ENCODE measurements at regions not wholly inside any gene's neighbourhood (a gene's known extent, or its start where the extent isn't known, plus 50 kb on each side); places are given as distances from the start of the nearest gene placed in this dataset.

GRCh38 chr9:129395633-129396364, 217.7 kb upstream of the IER5L start:
- H3K27ac ChIP-seq, result no peak overlapping the region
- no peaks in the 10 kb centered on the region for H3K27me3 ChIP-seq
- no peaks in the 10 kb centered on the region for H3K9me3 ChIP-seq
- DNase-seq (no peak), ATAC-seq (no peak), FAIRE-seq (no peak)
- H3K4me3 ChIP-seq, result no peak overlapping the region
- no peaks in the 10 kb centered on the region for H3K36me3 ChIP-seq
- H3K4me1 ChIP-seq, result no peaks in the 10 kb centered on the region
- intact Hi-C loops (cut with DNase I), result no loop called here
- no peak for TF ChIP-seq CTCF (IDR thresholded peaks at IDR 0.05)
- WGBS, 2 donors, result 28 to 34% methylated on average over 3 of the region's 3 CpGs

- DNase-seq, result no peak
- no peak for FAIRE-seq
These were observed 216.8 kb upstream of the IER5L start for GRCh38 chr9:129394886-129395279.

GRCh38 chr9:129394061-129394885, 216.2 kb upstream of the IER5L start:
- peak in 1 of 6 donors; percentile 45 for DNase-seq
- no peaks in the 10 kb centered on the region for H3K36me3 ChIP-seq
- 57 to 59% methylated on average over 23 to 25 of the region's 25 CpGs for WGBS, 2 donors
- TF ChIP-seq CTCF (IDR thresholded peaks at IDR 0.05), result no peak
- no peaks in the 10 kb centered on the region for H3K27me3 ChIP-seq
- no peak overlapping the region for H3K4me3 ChIP-seq
- H3K4me1 ChIP-seq, result no peaks in the 10 kb centered on the region
- FAIRE-seq, result no peak
- no peak for ATAC-seq
- H3K27ac ChIP-seq, result no peak overlapping the region
- intact Hi-C loops (cut with DNase I), result no loop called here
- no peaks in the 10 kb centered on the region for H3K9me3 ChIP-seq

More at GRCh38 chr9:129394886-129395279, 216.8 kb upstream of the IER5L start:
- 61 to 74% methylated on average over 3 of the region's 3 CpGs for WGBS, 2 donors
- Histone ChIP-seq H3K27me3 (no peaks in the 10 kb centered on the region), H3K4me3 (no peak overlapping the region), H3K27ac (no peak overlapping the region), H3K9me3 (no peaks in the 10 kb centered on the region), H3K4me1 (no peaks in the 10 kb centered on the region), H3K36me3 (no peaks in the 10 kb centered on the region)
- no peak for TF ChIP-seq CTCF (IDR thresholded peaks at IDR 0.05)
- intact Hi-C loops (cut with DNase I), result no loop called here
- no peak for ATAC-seq

GRCh38 chr9:129393064-129393463, 215.0 kb upstream of the IER5L start:
- DNase-seq (no peak), ATAC-seq (no peak), FAIRE-seq (no peak)
- Histone ChIP-seq H3K36me3 (no peaks in the 10 kb centered on the region), H3K9me3 (no peaks in the 10 kb centered on the region), H3K27ac (no peak overlapping the region), H3K4me3 (no peak overlapping the region), H3K27me3 (no peaks in the 10 kb centered on the region), H3K4me1 (no peaks in the 10 kb centered on the region)
- TF ChIP-seq CTCF (IDR thresholded peaks at IDR 0.05), result no peak
- intact Hi-C loops (cut with DNase I), result no loop called here
- WGBS, 2 donors, result 85 to 86% methylated on average over 5 of the region's 5 CpGs
